H7 (cell line): ENCODE measurements at regions not wholly inside any gene's neighbourhood (a gene's known extent, or its start where the extent isn't known, plus 50 kb on each side); places are given as distances from the start of the nearest gene placed in this dataset.

Experiments
- DNase-seq: peaks from one replicate; pipeline ENCODE4 v3.0.0; 2012
- H3K27me3 ChIP-seq: 2 replicates; pipeline ENCODE4 v1.6.0; 2011; ENCODE audit warnings: mild to moderate bottlenecking, low read length; ENCODE audit not compliant: control insufficient read depth, insufficient read depth
- H3K36me3 ChIP-seq: replicated peaks from 2 replicates; pipeline ENCODE4 v1.5.1; 2011; ENCODE audit warnings: low read length; ENCODE audit not compliant: control insufficient read depth, insufficient read depth
- H3K4me3 ChIP-seq: 2 replicates; pipeline ENCODE4 v1.5.1; 2011; ENCODE audit warnings: low read depth, mild to moderate bottlenecking, control low read depth, low read length, moderate library complexity; ENCODE audit not compliant: insufficient read depth

GRCh38 chr15:66894986-66895780 lies 170.2 kb upstream of the SMAD3 start:
- Histone ChIP-seq H3K27me3 (no peaks in the 10 kb centered on the region), H3K4me3 (no peak overlapping the region), H3K36me3 (no peaks in the 10 kb centered on the region)
- no peak for DNase-seq

DNA sequence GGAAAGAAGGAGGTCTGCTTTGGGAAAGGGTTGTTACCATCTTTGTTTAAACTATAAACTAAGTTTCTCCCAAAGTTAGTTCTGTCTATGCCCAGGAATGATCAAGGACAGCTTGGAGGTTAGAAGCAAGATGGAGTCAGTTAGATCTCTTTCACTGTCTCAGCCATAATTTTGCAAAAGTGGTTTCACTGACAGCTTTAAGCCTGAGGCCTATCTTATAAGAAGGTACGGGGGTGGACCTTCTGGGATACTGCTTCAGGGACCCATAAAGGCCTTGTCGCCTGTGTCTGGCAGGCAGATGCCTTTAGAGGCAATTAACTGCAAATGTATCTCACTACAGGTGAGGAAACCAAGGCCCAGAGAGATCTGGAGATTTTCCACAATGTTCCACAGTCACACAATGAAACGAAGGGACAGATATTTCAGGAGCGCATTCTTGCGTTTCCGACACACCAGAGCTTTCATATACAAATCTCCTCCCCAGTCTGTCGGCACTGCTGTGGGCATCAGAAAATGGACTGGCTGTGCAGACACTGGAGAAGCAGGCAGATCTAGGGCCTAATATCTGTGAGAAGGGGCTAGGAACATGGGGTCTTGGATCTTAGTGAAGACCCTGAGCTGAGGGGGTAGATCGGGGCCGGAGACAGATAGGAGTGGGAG lies 169.5 kb upstream of the SMAD3 start:
- DNase-seq: no peak
- Histone ChIP-seq H3K27me3 (no peaks in the 10 kb centered on the region), H3K36me3 (no peaks in the 10 kb centered on the region)

DNA sequence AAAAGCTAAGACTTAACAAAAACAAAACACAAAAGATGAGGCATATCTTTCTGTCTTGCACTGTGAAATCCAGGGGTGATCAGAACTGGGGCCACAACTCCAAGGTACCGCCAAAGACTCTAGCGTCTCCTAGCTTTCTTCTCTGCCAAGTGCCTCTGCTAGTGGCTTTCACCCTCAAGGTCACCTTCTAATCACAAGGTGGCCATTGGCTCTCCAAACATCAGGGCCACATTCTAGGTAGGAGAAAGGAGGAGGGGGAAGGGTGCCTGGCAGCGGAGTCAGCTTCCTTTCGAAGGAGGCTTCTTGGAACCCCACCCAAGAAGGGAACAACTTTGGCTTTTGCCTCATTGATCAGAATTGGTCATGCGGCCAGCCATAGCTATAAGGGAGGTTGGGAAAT lies 168.8 kb upstream of the SMAD3 start:
- Histone ChIP-seq H3K36me3 (no peaks in the 10 kb centered on the region), H3K27me3 (no peaks in the 10 kb centered on the region), H3K4me3 (no peak overlapping the region)
- no peak for DNase-seq

More for the DNA sequence above, 169.5 kb upstream of the SMAD3 start:
- no peak overlapping the region for H3K4me3 ChIP-seq

- no peaks in the 10 kb centered on the region for H3K27me3 ChIP-seq
- no peak for DNase-seq
Measured at GRCh38 chr15:66897416-66897815, 168.0 kb upstream of the SMAD3 start.

DNA sequence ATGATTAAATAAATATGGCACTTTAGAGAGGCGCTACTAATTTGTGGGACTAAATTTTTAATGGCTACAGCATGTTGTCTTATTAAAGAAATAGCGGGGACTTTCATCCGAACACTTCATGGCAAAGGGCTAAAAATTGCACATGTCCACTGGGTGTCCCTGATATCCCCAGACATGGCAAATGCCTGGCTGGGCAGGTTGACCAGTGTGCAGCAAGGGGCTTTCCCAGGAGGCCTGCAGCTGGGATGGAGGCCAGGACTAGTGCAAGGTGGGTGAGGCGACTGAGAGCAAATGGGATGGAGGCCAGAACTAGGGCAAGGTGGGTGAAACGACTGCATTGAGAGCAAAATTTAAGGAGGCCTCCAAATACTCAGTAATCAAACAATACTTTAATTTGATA lies 167.4 kb upstream of the SMAD3 start:
- H3K36me3 ChIP-seq: no peaks in the 10 kb centered on the region
- DNase-seq: no peak
- H3K4me3 ChIP-seq: no peak overlapping the region
- H3K27me3 ChIP-seq: no peaks in the 10 kb centered on the region

More at GRCh38 chr15:66897416-66897815, 168.0 kb upstream of the SMAD3 start:
- Histone ChIP-seq H3K36me3 (no peaks in the 10 kb centered on the region), H3K4me3 (no peak overlapping the region)

DNA sequence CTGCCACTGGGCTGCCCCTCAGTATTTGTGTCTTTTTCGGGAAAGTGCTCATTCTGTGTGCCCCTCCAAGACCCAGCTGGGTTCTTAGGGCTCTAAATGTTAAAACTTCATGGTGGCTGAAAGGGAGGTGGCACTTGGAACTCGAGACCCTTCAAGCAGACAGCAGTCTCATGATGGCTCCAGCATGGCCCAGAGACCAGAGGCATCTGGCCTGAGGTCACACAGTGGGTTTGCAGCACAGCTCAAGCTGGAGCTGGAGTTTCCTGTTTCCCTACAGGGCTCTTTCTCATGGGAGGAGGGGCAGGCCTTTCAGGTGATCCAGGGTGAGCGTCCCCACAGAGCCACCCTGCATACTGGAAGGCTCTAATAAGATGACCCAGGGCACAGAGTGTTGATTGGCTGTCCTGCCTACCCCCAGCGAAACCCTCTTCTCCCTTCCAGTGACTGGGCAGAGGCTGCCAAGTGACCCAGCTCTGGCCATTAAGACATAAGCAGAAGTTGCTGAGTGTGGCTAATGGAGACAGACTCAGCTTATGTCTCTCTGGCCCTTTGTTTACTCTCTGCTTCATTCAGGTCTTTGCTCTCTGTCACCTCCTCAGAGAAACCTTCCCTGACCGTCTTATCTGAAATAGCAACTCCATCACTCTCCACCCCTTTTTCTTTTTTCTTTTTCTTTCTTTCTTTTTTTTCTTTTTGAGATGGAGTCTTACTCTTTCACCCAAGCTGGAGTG lies 166.6 kb upstream of the SMAD3 start:
- Histone ChIP-seq H3K27me3 (no peaks in the 10 kb centered on the region), H3K4me3 (no peak overlapping the region), H3K36me3 (no peaks in the 10 kb centered on the region)
- no peak for DNase-seq

- Histone ChIP-seq H3K4me3 (no peak overlapping the region), H3K36me3 (no peaks in the 10 kb centered on the region), H3K27me3 (no peaks in the 10 kb centered on the region)
- no peak for DNase-seq
Measured at GRCh38 chr15:66899555-66900350, 165.6 kb upstream of the SMAD3 start.

- H3K4me3 ChIP-seq: no peak overlapping the region
- no peaks in the 10 kb centered on the region for H3K27me3 ChIP-seq
- DNase-seq: no peak
- no peaks in the 10 kb centered on the region for H3K36me3 ChIP-seq
Measured at GRCh38 chr15:66900586-66901310, 164.7 kb upstream of the SMAD3 start.

DNA sequence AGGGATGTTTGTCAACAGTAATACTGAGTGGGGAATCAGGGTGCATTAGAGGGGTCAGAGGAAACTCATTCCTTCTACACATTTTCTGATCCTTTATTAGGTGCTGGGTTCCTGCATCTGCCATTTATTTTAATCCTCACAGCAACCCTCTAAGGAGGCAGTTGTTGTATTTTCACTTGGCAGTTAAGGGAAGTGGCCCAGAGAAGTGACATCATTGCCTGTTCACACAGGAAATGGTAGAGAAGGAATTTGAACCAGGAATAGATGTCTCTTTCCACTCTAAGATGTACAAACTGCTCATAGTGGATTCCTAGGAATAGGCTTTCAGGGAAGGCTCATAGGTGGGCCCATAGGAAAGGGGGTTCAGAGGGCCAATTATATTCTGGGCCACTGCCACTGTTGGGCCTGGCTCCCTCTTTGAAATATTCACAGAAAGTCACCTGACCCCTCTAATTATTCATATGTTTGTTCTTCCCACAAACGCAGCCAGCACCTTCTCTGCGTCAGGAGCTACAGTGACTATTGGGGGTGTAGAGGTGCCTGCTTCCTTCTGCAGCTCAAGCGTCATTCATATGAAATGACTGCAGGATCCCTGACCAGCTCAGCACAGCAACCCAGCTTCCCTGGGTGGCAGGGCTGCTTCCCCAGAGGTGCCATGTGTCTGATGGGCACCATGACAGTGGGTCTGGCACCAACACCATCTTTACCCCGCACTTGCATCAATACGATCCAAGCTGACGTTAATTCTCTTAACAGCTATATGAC lies 163.9 kb upstream of the SMAD3 start:
- no peak overlapping the region for H3K4me3 ChIP-seq
- no peak for DNase-seq
- no peaks in the 10 kb centered on the region for H3K36me3 ChIP-seq
- H3K27me3 ChIP-seq: no peaks in the 10 kb centered on the region

DNA sequence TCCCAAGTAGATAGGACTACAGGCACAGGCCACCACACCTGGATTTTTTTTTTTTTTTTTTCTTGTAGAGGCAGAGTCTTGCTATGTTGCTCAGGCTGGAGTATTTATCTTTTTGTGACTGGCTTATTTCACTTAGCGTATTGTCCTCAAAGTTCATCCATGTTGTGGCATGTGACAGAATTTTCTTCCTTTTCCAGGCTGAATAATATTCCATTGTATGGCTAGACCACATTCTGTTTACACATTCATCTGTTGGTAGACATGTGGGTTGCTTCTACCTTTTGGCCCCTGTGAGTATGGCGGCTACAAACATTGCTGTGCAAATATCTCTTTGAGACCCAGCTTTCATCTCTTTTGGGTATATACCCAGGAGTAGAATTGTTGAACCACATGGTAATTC lies 160.2 kb upstream of the SMAD3 start:
- no peak for DNase-seq
- Histone ChIP-seq H3K27me3 (no peaks in the 10 kb centered on the region), H3K36me3 (no peaks in the 10 kb centered on the region), H3K4me3 (no peak overlapping the region)

GRCh38 chr15:66905954-66906353 lies 159.4 kb upstream of the SMAD3 start:
- no peak overlapping the region for H3K4me3 ChIP-seq
- H3K36me3 ChIP-seq: no peaks in the 10 kb centered on the region
- DNase-seq: no peak
- no peaks in the 10 kb centered on the region for H3K27me3 ChIP-seq

GRCh38 chr15:66906668-66907614 lies 158.5 kb upstream of the SMAD3 start:
- Histone ChIP-seq H3K4me3 (no peak overlapping the region), H3K36me3 (no peaks in the 10 kb centered on the region), H3K27me3 (no peaks in the 10 kb centered on the region)
- DNase-seq: no peak
